GM18517 (cell line): ENCODE measurements at regions not wholly inside any gene's neighbourhood (a gene's known extent, or its start where the extent isn't known, plus 50 kb on each side); places are given as distances from the start of the nearest gene placed in this dataset.

Experiments
- ATAC-seq: cut with Tn5 transposase; IDR thresholded peaks from one replicate; pipeline ENCODE4 v1.9.1; 2021; ENCODE audit warnings: mild to moderate bottlenecking, moderate library complexity; ENCODE audit not compliant: unreplicated experiment

- no peak for ATAC-seq
Measured at GRCh38 chr1:56199061-56199460, 380.3 kb downstream of the PLPP3 start.

- ATAC-seq = no peak
Measured at GRCh38 chr1:56197946-56198345, 381.4 kb downstream of the PLPP3 start.

GRCh38 chr1:56196839-56197238 is 382.5 kb downstream of the PLPP3 start:
- ATAC-seq = no peak

- no peak for ATAC-seq
Measured at GRCh38 chr1:56194701-56195300, 384.6 kb downstream of the PLPP3 start.

- ATAC-seq = no peak
Measured at GRCh38 chr1:56193656-56194055, 385.7 kb downstream of the PLPP3 start.

GRCh38 chr1:56191369-56191768 is 388.0 kb downstream of the PLPP3 start:
- no peak for ATAC-seq

- no peak for ATAC-seq
Measured at GRCh38 chr1:56190806-56191365, 388.5 kb downstream of the PLPP3 start.

GRCh38 chr1:56189946-56190805 is 389.2 kb downstream of the PLPP3 start:
- no peak for ATAC-seq

GRCh38 chr1:56189454-56189853 is 389.9 kb downstream of the PLPP3 start:
- no peak for ATAC-seq

- no peak for ATAC-seq
Measured at GRCh38 chr1:56188855-56189254, 390.5 kb downstream of the PLPP3 start.

GRCh38 chr1:56188221-56188620 is 391.1 kb downstream of the PLPP3 start:
- ATAC-seq = no peak

GRCh38 chr1:56187405-56187804 is 392.0 kb downstream of the PLPP3 start:
- no peak for ATAC-seq

- no peak for ATAC-seq
Measured at GRCh38 chr1:56185493-56185892, 393.9 kb downstream of the PLPP3 start.

GRCh38 chr1:56183151-56183550 is 396.2 kb downstream of the PLPP3 start:
- ATAC-seq = no peak

- ATAC-seq = no peak
Measured at GRCh38 chr1:56180520-56181190, 398.7 kb downstream of the PLPP3 start.

- ATAC-seq = no peak
Measured at GRCh38 chr1:56179543-56179942, 399.8 kb downstream of the PLPP3 start.

- ATAC-seq = no peak
Measured at GRCh38 chr1:56175211-56175610, 404.2 kb downstream of the PLPP3 start.

- ATAC-seq = no peak
Measured at GRCh38 chr1:56174176-56174885, 405.0 kb downstream of the PLPP3 start.

GRCh38 chr1:56173736-56174135 is 405.6 kb downstream of the PLPP3 start:
- no peak for ATAC-seq

GRCh38 chr1:56171670-56172069 is 407.7 kb downstream of the PLPP3 start:
- no peak for ATAC-seq

- no peak for ATAC-seq
Measured at GRCh38 chr1:56170784-56171320, 408.5 kb downstream of the PLPP3 start.
